ENCODE measurements at regions not wholly inside any gene's neighbourhood (a gene's known extent, or its start where the extent isn't known, plus 50 kb on each side); places are given as distances from the start of the nearest gene placed in this dataset.

GRCh38 chr4:18234108-18234507, 212.6 kb upstream of the LCORL start:
- no peak for TF ChIP-seq CTCF (IDR thresholded peaks at IDR 0.05; ENCODE audit: insufficient read depth, low read depth, low read length, missing control alignments)
- no peak overlapping the region for H3K4me3 ChIP-seq (ENCODE audit: low read length)
- DNase-seq (ENCODE audit: low read depth) = no peak

DNA sequence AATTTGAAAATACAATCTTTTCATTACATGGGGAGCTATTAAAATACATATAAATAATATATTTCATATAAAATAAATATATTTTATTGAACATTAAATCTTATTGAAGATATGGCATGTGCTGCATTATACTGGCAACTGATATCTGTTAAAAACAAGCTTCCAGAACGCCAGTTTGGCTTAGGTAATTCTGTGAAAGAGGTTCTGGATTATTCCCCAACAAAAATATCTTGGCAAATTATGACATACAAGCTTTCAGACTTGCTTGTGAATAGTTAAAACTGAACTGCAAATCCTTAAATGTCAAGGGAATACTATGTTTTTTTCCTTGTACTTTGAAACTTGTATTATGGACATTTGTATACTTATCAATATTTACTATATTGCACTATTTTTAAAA, 210.2 kb upstream of the LCORL start:
- no peak for DNase-seq (ENCODE audit: low read depth)
- no peak for TF ChIP-seq CTCF (IDR thresholded peaks at IDR 0.05; ENCODE audit: insufficient read depth, low read depth, low read length, missing control alignments)
- no peak overlapping the region for H3K4me3 ChIP-seq (ENCODE audit: low read length)

- DNase-seq (ENCODE audit: low read depth) = no peak
- TF ChIP-seq CTCF (IDR thresholded peaks at IDR 0.05; ENCODE audit: insufficient read depth, low read depth, low read length, missing control alignments) = no peak
- no peak overlapping the region for H3K4me3 ChIP-seq (ENCODE audit: low read length)
Measured at GRCh38 chr4:18227880-18228279, 206.3 kb upstream of the LCORL start.

- DNase-seq (ENCODE audit: low read depth) = no peak
- no peak for TF ChIP-seq CTCF (IDR thresholded peaks at IDR 0.05; ENCODE audit: insufficient read depth, low read depth, low read length, missing control alignments)
- no peak overlapping the region for H3K4me3 ChIP-seq (ENCODE audit: low read length)
Measured at GRCh38 chr4:18214411-18215055, 193.0 kb upstream of the LCORL start.

- no peak for TF ChIP-seq CTCF (IDR thresholded peaks at IDR 0.05; ENCODE audit: insufficient read depth, low read depth, low read length, missing control alignments)
- H3K4me3 ChIP-seq (ENCODE audit: low read length) = no peak overlapping the region
- no peak for DNase-seq (ENCODE audit: low read depth)
Measured at GRCh38 chr4:18213576-18214198, 192.1 kb upstream of the LCORL start.

DNA sequence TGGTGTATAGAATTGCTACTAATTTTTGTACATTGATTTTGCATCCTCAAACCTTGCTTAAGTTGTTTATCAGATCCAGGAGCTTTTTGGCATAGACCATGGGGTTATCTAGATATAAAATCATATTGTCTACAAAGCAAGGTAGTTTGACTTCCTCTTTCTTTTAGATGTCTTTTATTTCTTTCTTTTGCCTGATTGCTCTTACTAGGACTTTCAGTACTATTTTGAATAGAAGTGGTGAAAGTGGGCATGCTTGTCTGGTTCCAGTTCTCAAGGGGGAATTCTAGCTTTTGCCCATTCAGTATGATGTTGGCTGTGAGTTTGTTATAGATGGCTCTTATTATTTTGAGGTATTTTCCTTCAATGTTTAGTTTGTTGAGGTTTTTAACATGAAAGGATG, 187.9 kb upstream of the LCORL start:
- DNase-seq (ENCODE audit: low read depth) = no peak
- H3K4me3 ChIP-seq (ENCODE audit: low read length) = no peak overlapping the region
- no peak for TF ChIP-seq CTCF (IDR thresholded peaks at IDR 0.05; ENCODE audit: insufficient read depth, low read depth, low read length, missing control alignments)

GRCh38 chr4:18203966-18204365, 182.4 kb upstream of the LCORL start:
- no peak for DNase-seq (ENCODE audit: low read depth)
- no peak for TF ChIP-seq CTCF (IDR thresholded peaks at IDR 0.05; ENCODE audit: insufficient read depth, low read depth, low read length, missing control alignments)
- H3K4me3 ChIP-seq (ENCODE audit: low read length) = no peak overlapping the region
